Panc1 (cell line): ENCODE measurements at regions not wholly inside any gene's neighbourhood (a gene's known extent, or its start where the extent isn't known, plus 50 kb on each side); places are given as distances from the start of the nearest gene placed in this dataset.

Source experiments
- ATAC-seq: fragments of 200-7000 bp; cut with Tn5 transposase; 2 replicates; pipeline ENCODE4 v1.9.1; 2020; ENCODE audit warnings: mild to moderate bottlenecking, moderate library complexity
- BruUV-seq: library from RNA; stranded (reverse); fragments of 400-500 nt; replicated peaks from 2 replicates; lab custom pipeline; 2021; lab: Mats Ljungman, UMichigan
- CTCF ChIA-PET: fragments of 300-600 bp; sonication (Branson Sonifier 250); formaldehyde crosslinking; loops from one replicate; lab custom pipeline; 2022; ENCODE audit warnings: antibody characterized with exemption; lab: Charles Lee
- POLR2A ChIA-PET: fragments of 300-600 bp; sonication (Branson Sonifier 250); formaldehyde crosslinking; loops from one replicate; lab custom pipeline; 2022; ENCODE audit warnings: antibody characterized with exemption; lab: Charles Lee
- DNase-seq: peaks from one replicate; pipeline ENCODE4 v3.0.0-alpha.2; 2010; ENCODE audit warnings: low read depth, low spot score
- H3K27ac ChIP-seq: 2 replicates; pipeline ENCODE4 v1.5.1; 2011; ENCODE audit warnings: mild to moderate bottlenecking, low read length, inconsistent platforms
- H3K27me3 ChIP-seq: fragments of 200-500 bp; sonication (Bioruptor generic); 2 replicates; pipeline ENCODE4 v1.6.0; 2014; ENCODE audit warnings: low read length, inconsistent platforms; ENCODE audit not compliant: control insufficient read depth, insufficient read depth
- H3K36me3 ChIP-seq: fragments of 200-500 bp; sonication (Bioruptor generic); 2 replicates; pipeline ENCODE4 v1.5.1; 2014; ENCODE audit warnings: inconsistent platforms, mild to moderate bottlenecking, low read length, moderate library complexity; ENCODE audit not compliant: control insufficient read depth, insufficient read depth
- H3K4me1 ChIP-seq: 2 replicates; pipeline ENCODE4 v1.5.1; 2011; ENCODE audit warnings: inconsistent platforms, mild to moderate bottlenecking, low read length, moderate library complexity; ENCODE audit not compliant: control insufficient read depth, insufficient read depth
- H3K4me3 ChIP-seq, 2 experiments: 2 replicates each; pipeline ENCODE4 v1.5.1; 2011 to 2012; ENCODE audit warnings: low read depth in 2 of 2, low read length in 2 of 2, mild to moderate bottlenecking in 2 of 2, inconsistent platforms in 1 of 2, moderate library complexity in 1 of 2
- H3K9me3 ChIP-seq: fragments of 200-500 bp; sonication (Bioruptor generic); 2 replicates; pipeline ENCODE4 v1.5.1; 2014; ENCODE audit warnings: low read depth, mild to moderate bottlenecking, inconsistent platforms, low read length, moderate library complexity; ENCODE audit not compliant: control insufficient read depth, insufficient read depth
- POLR2AphosphoS5 ChIP-seq: IDR thresholded peaks from 2 replicates; pipeline ENCODE4 v1.6.1; 2012; ENCODE audit warnings: mild to moderate bottlenecking, low read depth, low read length, moderate library complexity
- SIN3A ChIP-seq: IDR thresholded peaks from 2 replicates; pipeline ENCODE4 v1.6.1; 2012; ENCODE audit warnings: low read depth, mild to moderate bottlenecking, low read length, moderate library complexity, borderline replicate concordance; ENCODE audit not compliant: insufficient read depth
- TCF7L2 ChIP-seq: IDR thresholded peaks from 2 replicates; pipeline ENCODE4 v1.6.1; 2011; ENCODE audit warnings: mild to moderate bottlenecking, low read depth, low read length, inconsistent platforms
- in situ Hi-C: cut with HindIII; loops from 2 replicates; pipeline ENCODE4 v1.10.0; 2016; ENCODE audit warnings: low sequenced_read_pairs, low pct_unique_long_range_greater_than_20kb
- intact Hi-C: fragments of 100-400 bp; cut with micrococcal nuclease; formaldehyde crosslinking; loops from one replicate; pipeline ENCODE4 v1.10.0; 2022; ENCODE audit not compliant: unreplicated experiment
- TF ChIP-seq, protein P1 (sequence below): fragments of 450-650 bp; IDR thresholded peaks from 2 replicates; pipeline ENCODE4 v1.5.1; 2017; ENCODE audit warnings: mild to moderate bottlenecking
- TF ChIP-seq, protein P2 (sequence below), 2 experiments: IDR thresholded peaks; 2 replicates each; pipeline ENCODE4 v1.6.1; 2011 to 2012; ENCODE audit warnings: low read depth in 2 of 2, control low read depth in 1 of 2, low read length in 1 of 2, mild to moderate bottlenecking in 1 of 2, moderate library complexity in 1 of 2; ENCODE audit not compliant: insufficient read depth in 1 of 2

DNA sequence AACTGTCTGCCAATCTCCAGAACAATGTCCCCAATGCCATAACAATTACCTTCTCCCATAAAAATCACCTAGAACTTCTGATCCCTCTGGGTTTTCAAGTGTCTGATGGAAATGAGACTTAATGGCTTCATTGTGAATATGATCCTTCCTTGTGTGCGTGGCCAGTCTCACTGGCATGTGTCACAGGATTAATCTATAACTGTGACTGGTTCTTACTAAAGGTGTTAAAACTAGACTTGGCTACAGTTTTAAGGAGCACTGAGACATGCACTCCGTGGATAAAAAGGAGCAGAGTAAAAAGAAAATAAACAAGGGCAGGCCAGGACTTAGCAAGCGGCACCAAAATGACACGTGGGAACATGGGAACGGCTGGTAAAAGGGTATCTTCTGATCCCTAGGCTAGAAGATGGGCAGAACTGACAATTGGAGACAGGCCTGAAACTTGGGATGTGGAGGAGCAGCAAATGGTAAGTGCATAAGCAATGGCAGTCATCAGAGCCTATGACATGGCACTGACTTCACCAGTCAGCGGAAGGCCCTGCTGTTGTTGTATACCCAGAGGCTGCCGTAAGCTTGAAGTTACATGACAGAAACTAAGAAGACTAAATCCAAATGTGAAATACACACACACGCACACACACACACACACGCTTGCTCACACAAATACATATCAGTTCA, 256.6 kb upstream of the NOCT start:
- POLR2A ChIA-PET: no interaction called here
- intact Hi-C loops (no loop called here), in situ Hi-C loops (no loop called here)
- no peak for TF ChIP-seq TCF7L2
- TF ChIP-seq, protein P1, sequence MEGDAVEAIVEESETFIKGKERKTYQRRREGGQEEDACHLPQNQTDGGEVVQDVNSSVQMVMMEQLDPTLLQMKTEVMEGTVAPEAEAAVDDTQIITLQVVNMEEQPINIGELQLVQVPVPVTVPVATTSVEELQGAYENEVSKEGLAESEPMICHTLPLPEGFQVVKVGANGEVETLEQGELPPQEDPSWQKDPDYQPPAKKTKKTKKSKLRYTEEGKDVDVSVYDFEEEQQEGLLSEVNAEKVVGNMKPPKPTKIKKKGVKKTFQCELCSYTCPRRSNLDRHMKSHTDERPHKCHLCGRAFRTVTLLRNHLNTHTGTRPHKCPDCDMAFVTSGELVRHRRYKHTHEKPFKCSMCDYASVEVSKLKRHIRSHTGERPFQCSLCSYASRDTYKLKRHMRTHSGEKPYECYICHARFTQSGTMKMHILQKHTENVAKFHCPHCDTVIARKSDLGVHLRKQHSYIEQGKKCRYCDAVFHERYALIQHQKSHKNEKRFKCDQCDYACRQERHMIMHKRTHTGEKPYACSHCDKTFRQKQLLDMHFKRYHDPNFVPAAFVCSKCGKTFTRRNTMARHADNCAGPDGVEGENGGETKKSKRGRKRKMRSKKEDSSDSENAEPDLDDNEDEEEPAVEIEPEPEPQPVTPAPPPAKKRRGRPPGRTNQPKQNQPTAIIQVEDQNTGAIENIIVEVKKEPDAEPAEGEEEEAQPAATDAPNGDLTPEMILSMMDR: no peak
- DNase-seq: no peak
- CTCF ChIA-PET: no interaction called here
- Histone ChIP-seq H3K27me3 (no peaks in the 10 kb centered on the region), H3K27ac (no peak overlapping the region), H3K9me3 (no peaks in the 10 kb centered on the region), H3K4me1 (no peaks in the 10 kb centered on the region), H3K4me3 (no peak overlapping the region), H3K36me3 (no peaks in the 10 kb centered on the region)
- ATAC-seq: no peak
- BruUV-seq: no TSS peak

DNA sequence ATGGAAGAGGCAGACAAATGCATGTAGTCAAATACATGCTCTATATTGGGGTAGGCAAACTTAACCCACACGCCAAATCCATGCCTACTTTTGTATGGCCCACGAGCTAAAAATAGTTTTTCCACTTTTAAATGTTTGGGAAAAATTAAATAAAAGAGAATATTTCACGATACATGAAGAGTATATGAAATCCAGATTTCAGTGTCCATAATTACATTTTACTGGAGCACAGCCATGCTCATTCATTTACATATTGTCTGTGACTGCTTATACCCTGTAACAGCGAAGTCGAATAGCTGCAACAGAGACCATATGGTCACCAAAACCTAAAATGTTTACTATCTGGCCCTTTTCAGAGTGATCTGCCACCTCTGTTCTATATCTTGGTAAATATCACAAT, 257.4 kb upstream of the NOCT start:
- H3K4me1 ChIP-seq: no peaks in the 10 kb centered on the region
- H3K4me3 ChIP-seq: no peak overlapping the region
- BruUV-seq: no TSS peak
- ATAC-seq (no peak), DNase-seq (no peak)
- in situ Hi-C loops (no loop called here), intact Hi-C loops (no loop called here)
- ChIA-PET CTCF (no interaction called here), POLR2A (no interaction called here)
- no peak overlapping the region for H3K27ac ChIP-seq
- H3K27me3 ChIP-seq: no peaks in the 10 kb centered on the region
- no peaks in the 10 kb centered on the region for H3K9me3 ChIP-seq
- TF ChIP-seq SIN3A (no peak), TCF7L2 (no peak), POLR2AphosphoS5 (no peak)
- TF ChIP-seq, protein P1: no peak
- TF ChIP-seq, protein P2, sequence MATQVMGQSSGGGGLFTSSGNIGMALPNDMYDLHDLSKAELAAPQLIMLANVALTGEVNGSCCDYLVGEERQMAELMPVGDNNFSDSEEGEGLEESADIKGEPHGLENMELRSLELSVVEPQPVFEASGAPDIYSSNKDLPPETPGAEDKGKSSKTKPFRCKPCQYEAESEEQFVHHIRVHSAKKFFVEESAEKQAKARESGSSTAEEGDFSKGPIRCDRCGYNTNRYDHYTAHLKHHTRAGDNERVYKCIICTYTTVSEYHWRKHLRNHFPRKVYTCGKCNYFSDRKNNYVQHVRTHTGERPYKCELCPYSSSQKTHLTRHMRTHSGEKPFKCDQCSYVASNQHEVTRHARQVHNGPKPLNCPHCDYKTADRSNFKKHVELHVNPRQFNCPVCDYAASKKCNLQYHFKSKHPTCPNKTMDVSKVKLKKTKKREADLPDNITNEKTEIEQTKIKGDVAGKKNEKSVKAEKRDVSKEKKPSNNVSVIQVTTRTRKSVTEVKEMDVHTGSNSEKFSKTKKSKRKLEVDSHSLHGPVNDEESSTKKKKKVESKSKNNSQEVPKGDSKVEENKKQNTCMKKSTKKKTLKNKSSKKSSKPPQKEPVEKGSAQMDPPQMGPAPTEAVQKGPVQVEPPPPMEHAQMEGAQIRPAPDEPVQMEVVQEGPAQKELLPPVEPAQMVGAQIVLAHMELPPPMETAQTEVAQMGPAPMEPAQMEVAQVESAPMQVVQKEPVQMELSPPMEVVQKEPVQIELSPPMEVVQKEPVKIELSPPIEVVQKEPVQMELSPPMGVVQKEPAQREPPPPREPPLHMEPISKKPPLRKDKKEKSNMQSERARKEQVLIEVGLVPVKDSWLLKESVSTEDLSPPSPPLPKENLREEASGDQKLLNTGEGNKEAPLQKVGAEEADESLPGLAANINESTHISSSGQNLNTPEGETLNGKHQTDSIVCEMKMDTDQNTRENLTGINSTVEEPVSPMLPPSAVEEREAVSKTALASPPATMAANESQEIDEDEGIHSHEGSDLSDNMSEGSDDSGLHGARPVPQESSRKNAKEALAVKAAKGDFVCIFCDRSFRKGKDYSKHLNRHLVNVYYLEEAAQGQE (IDR thresholded peaks at IDR 0.05; ENCODE audit: insufficient read depth in 1 of 2, low read depth in 2 of 2, low read length in 1 of 2): no peak
- H3K36me3 ChIP-seq: no peaks in the 10 kb centered on the region
